ENCODE measurements at regions not wholly inside any gene's neighbourhood (a gene's known extent, or its start where the extent isn't known, plus 50 kb on each side); places are given as distances from the start of the nearest gene placed in this dataset.

- no peaks in the 10 kb centered on the region for H3K36me3 ChIP-seq
- H3K27me3 ChIP-seq: no peaks in the 10 kb centered on the region
- H3K27ac ChIP-seq: no peak overlapping the region
- H3K4me3 ChIP-seq: no peak overlapping the region
- no peaks in the 10 kb centered on the region for H3K4me1 ChIP-seq
- H3K9me3 ChIP-seq: no peaks in the 10 kb centered on the region
- TF ChIP-seq CTCF (IDR thresholded peaks at IDR 0.05) (no peak), POLR2AphosphoS5 (IDR thresholded peaks at IDR 0.05; ENCODE audit: insufficient read depth in 1 of 2, low read depth in 1 of 2) (no peak), POLR2A (IDR thresholded peaks at IDR 0.05) (no peak)
- no peak for DNase-seq (ENCODE audit: extremely low spot score in 2 of 2)
- intact Hi-C loops (cut with DNase I): no loop called here
Measured at GRCh38 chr2:164203131-164203530, 418.2 kb downstream of the GRB14 start.

GRCh38 chr2:164198256-164198655 lies 423.0 kb downstream of the GRB14 start:
- TF ChIP-seq CTCF (IDR thresholded peaks at IDR 0.05) (no peak), POLR2AphosphoS5 (IDR thresholded peaks at IDR 0.05; ENCODE audit: insufficient read depth in 1 of 2, low read depth in 1 of 2) (no peak), POLR2A (IDR thresholded peaks at IDR 0.05) (no peak)
- Histone ChIP-seq H3K4me3 (no peak overlapping the region), H3K27ac (no peak overlapping the region), H3K9me3 (no peaks in the 10 kb centered on the region), H3K27me3 (no peaks in the 10 kb centered on the region), H3K36me3 (no peaks in the 10 kb centered on the region), H3K4me1 (no peaks in the 10 kb centered on the region)
- no peak for DNase-seq (ENCODE audit: extremely low spot score in 2 of 2)
- intact Hi-C loops (cut with DNase I): no loop called here

- no peak for TF ChIP-seq POLR2A (IDR thresholded peaks at IDR 0.05)
- TF ChIP-seq CTCF (IDR thresholded peaks at IDR 0.05): no peak
- no peak for TF ChIP-seq POLR2AphosphoS5 (IDR thresholded peaks at IDR 0.05; ENCODE audit: insufficient read depth in 1 of 2, low read depth in 1 of 2)
- no peak for DNase-seq (ENCODE audit: extremely low spot score in 2 of 2)
- Histone ChIP-seq H3K4me1 (no peaks in the 10 kb centered on the region), H3K9me3 (no peaks in the 10 kb centered on the region), H3K36me3 (no peaks in the 10 kb centered on the region), H3K27me3 (no peaks in the 10 kb centered on the region), H3K4me3 (no peak overlapping the region), H3K27ac (no peak overlapping the region)
- intact Hi-C loops (cut with DNase I): no loop called here
Measured at GRCh38 chr2:164190700-164191099, 430.6 kb downstream of the GRB14 start.

GRCh38 chr2:164189851-164190250 lies 431.4 kb downstream of the GRB14 start:
- Histone ChIP-seq H3K27me3 (no peaks in the 10 kb centered on the region), H3K36me3 (no peaks in the 10 kb centered on the region), H3K4me3 (no peak overlapping the region), H3K4me1 (no peaks in the 10 kb centered on the region), H3K9me3 (no peaks in the 10 kb centered on the region), H3K27ac (no peak overlapping the region)
- no peak for TF ChIP-seq POLR2A (IDR thresholded peaks at IDR 0.05)
- TF ChIP-seq CTCF (IDR thresholded peaks at IDR 0.05): no peak
- TF ChIP-seq POLR2AphosphoS5 (IDR thresholded peaks at IDR 0.05; ENCODE audit: insufficient read depth in 1 of 2, low read depth in 1 of 2): no peak
- no peak for DNase-seq (ENCODE audit: extremely low spot score in 2 of 2)
- intact Hi-C loops (cut with DNase I): no loop called here

- Histone ChIP-seq H3K9me3 (no peaks in the 10 kb centered on the region), H3K4me1 (no peaks in the 10 kb centered on the region), H3K27me3 (no peaks in the 10 kb centered on the region), H3K36me3 (no peaks in the 10 kb centered on the region), H3K4me3 (no peak overlapping the region), H3K27ac (no peak overlapping the region)
- no peak for DNase-seq (ENCODE audit: extremely low spot score in 2 of 2)
- TF ChIP-seq POLR2A (IDR thresholded peaks at IDR 0.05) (no peak), POLR2AphosphoS5 (IDR thresholded peaks at IDR 0.05; ENCODE audit: insufficient read depth in 1 of 2, low read depth in 1 of 2) (no peak), CTCF (IDR thresholded peaks at IDR 0.05) (no peak)
- intact Hi-C loops (cut with DNase I): no loop called here
Measured at GRCh38 chr2:164187121-164187520, 434.2 kb downstream of the GRB14 start.

Measured in vagina (tissue), 2 donors.